Fibroblast of gingiva (primary cell): ENCODE measurements at regions not wholly inside any gene's neighbourhood (a gene's known extent, or its start where the extent isn't known, plus 50 kb on each side); places are given as distances from the start of the nearest gene placed in this dataset.

Experiments
- DNase-seq: peaks from one replicate; pipeline ENCODE4 v3.0.0-alpha.2; 2011; ENCODE audit warnings: low read depth

GRCh38 chr3:31349001-31349748, 183.6 kb upstream of the STT3B start:
- DNase-seq = no peak

GRCh38 chr3:31350307-31350706, 182.4 kb upstream of the STT3B start:
- no peak for DNase-seq

GRCh38 chr3:31352331-31352730, 180.4 kb upstream of the STT3B start:
- no peak for DNase-seq

GRCh38 chr3:31353166-31353565, 179.6 kb upstream of the STT3B start:
- no peak for DNase-seq

GRCh38 chr3:31354373-31354772, 178.4 kb upstream of the STT3B start:
- peak; percentile 14 for DNase-seq

- no peak for DNase-seq
Measured at GRCh38 chr3:31355807-31356206, 176.9 kb upstream of the STT3B start.

- peak; percentile 11 for DNase-seq
Measured at GRCh38 chr3:31356941-31357340, 175.8 kb upstream of the STT3B start.

- no peak for DNase-seq
Measured at GRCh38 chr3:31357451-31357850, 175.3 kb upstream of the STT3B start.

- DNase-seq = no peak
Measured at GRCh38 chr3:31358473-31359070, 174.2 kb upstream of the STT3B start.

GRCh38 chr3:31361371-31362273, 171.1 kb upstream of the STT3B start:
- peak; percentile 23 for DNase-seq

- DNase-seq = no peak
Measured at GRCh38 chr3:31364188-31364587, 168.5 kb upstream of the STT3B start.

- peak; percentile 13 for DNase-seq
Measured at GRCh38 chr3:31364711-31365110, 168.0 kb upstream of the STT3B start.

- no peak for DNase-seq
Measured at GRCh38 chr3:31367518-31367917, 165.2 kb upstream of the STT3B start.

- peak; percentile 32 for DNase-seq
Measured at GRCh38 chr3:31369637-31370379, 162.9 kb upstream of the STT3B start.

- no peak for DNase-seq
Measured at GRCh38 chr3:31370380-31370666, 162.4 kb upstream of the STT3B start.

GRCh38 chr3:31370681-31371080, 162.0 kb upstream of the STT3B start:
- DNase-seq = no peak

- DNase-seq = no peak
Measured at GRCh38 chr3:31371484-31372177, 161.1 kb upstream of the STT3B start.

- DNase-seq = no peak
Measured at GRCh38 chr3:31373681-31374080, 159.0 kb upstream of the STT3B start.

GRCh38 chr3:31377045-31377642, 155.6 kb upstream of the STT3B start:
- no peak for DNase-seq

- no peak for DNase-seq
Measured at GRCh38 chr3:31378231-31378630, 154.5 kb upstream of the STT3B start.

GRCh38 chr3:31379598-31379997, 153.1 kb upstream of the STT3B start:
- no peak for DNase-seq
